ENCODE measurements at regions not wholly inside any gene's neighbourhood (a gene's known extent, or its start where the extent isn't known, plus 50 kb on each side); places are given as distances from the start of the nearest gene placed in this dataset.

DNA sequence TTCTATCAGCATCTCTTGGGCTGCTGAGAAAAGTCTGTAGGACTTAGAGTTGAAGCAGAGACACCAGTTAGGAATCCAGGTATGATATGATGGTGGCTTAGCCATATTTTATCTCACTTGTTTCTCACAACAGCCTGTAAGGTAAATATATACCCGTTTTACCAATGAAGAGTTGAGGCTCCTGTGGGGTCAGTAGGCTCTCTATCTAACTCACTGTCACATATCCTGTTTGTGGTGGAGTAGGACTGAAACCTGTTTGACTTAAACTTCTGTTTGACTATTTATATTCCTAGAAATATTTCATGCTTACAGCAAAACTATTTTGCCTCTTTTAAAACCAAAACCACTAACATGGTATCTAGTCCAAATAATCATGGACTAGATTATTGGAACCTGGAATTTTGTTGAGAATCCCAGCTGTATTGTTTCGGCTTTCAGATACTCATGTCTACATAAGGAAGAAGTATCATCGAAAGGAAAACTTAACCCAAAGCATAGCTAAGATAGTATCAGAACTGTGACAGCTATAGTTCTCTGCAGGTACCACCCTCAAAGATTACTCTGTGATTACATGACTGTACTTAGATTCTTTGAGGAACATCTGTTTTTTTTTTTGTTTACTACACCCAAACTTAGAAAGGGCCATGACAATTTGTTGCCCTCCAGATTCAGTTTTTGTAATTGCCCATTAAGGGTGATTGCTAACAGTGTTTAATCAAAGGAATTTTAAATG lies 216.1 kb upstream of the THUMPD2 start:
- DNase-seq: no peak

DNA sequence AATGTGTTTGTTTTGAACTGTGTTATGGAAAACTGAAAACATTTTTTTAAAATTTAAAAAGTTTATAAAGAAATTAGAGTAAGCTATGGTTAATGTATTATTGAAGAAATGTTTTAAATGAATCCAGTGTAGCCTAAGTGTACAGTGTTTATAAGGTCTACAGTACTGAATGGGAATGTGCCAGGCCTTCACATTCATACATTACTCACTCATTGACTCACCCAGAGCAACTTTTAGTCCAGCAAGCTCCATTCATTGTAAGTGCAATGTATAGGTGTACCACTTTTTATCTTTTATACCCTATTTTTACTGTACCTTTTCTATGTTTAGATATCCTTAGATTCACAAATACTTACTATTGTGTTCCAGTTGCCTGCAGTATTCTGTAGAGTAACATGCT lies 215.1 kb upstream of the THUMPD2 start:
- peak; percentile 89 for DNase-seq

DNA sequence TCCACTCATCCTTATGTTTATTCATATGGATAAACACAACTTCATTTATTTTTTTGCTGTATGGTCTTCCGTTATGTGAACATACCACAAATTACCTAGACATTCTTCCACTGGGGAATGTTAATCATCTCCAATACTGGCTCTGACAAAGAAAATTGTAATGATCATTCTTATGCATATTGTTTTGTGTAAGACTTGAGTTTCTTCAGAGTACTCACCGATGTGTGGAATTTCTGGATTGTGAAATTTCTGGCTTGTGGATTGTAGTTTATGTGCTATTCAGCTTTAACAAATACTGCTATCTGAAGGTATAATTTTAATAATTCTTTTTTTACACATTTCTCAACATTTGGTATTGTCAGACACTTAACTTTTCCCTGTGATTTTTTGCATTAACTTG lies 212.2 kb upstream of the THUMPD2 start:
- DNase-seq: peak; percentile 82

DNA sequence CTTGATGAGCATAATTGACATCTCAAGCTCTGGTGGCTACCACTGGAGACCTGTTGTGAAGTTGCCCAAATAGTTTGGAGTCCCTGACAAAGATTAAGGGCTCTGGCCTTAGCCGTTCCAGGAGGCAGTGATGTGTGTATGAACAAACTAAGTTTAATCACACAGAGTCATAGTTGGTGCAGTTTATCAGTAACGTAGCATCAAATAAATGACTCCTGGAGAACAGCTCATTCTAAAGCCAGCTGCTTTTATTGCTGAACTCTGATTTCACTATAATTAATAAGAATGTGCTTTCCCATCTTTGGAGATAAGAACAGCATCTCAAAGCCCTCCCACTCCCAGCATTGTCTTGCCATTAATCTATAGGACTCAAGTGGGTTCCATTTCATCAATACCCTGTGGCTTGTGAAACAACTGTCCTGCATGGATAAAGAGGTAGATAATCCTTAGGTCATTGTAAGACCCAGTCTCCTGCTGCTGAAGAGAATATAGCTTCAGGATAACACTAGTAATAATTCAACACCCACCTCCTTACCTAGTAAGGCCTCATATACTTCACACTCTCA lies 211.4 kb upstream of the THUMPD2 start:
- DNase-seq: peak; percentile 68

DNA sequence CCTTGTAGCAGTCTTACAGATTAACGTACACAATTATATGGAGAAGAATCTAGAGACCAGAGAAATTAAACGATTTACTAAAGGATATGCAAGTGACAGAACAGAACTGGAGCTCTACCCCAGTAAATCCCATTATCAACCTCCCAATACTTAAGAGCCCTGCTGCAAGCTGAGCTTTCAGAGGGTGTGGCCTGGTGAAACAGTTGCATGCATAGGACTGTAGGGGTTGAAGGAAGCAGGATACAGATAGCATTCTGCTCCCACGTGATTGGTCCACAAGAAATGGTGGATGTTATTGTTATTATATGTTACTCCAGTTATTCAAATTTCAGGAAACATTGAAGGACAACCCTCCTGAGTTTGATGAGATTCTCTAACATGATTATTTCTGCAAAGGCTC lies 210.8 kb upstream of the THUMPD2 start:
- DNase-seq: no peak

DNA sequence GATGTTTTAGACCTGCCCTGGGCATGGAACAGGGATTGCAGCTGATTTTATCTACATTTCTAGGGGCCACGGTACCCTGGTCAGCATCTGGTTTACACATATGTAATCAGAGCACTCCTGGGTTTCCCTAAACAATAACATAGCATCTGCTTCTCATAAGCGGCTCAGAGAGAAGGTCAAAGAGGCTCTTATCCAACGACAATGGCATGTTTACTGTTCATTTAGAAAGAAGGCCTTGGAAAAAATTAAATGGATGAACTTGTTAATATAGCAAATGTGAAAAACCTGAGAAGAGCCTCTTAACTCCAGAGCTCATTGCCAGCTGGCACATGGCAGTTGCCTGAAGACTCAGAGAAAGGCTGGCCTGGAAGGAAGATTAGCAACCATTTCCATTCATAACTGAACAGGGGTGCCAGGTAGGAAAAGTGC lies 202.8 kb upstream of the THUMPD2 start:
- DNase-seq: no peak

DNA sequence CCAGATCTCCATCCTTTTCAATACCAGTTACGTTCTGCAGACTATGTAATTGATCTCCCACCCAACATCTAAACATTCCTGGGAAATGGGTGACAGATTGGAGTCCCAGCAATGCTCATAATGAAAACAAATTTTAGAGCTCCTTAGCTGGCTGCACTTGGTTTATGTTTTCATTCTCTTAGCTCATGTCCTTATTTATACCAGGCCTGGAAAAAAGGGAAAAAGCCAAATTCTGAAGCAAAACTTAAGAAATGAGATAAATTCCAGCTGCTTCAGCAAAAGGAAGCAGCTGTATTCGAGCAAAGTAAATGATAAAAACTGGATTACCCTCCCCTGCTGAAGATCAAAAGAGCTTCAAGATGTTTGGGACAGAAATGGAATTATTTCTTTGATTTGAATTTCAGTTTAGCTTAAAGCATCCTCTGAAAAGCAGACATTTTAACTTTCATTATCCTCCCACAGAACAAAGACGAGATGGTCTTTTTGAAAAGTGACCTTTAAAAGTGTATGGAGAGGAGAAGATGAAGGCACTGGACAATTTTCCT lies 196.5 kb upstream of the THUMPD2 start:
- DNase-seq: no peak

DNA sequence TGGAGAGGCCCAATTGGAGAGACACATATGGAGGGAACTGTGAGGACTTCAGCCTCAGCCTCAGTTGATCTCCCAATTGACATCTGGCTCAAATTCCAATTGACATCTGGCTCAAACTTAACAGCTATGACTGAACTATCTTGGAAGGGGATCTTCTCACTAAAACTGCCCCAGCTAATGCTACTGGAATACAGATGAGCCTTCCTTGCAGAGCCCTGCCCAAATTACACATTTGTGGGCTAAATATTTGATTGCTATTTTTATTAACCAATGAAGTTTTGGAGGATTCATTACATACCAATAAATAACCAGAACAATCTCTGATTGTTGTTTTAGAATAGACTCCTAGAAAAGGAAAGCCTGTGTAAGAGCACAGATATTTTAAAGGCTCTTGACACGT lies 189.0 kb upstream of the THUMPD2 start:
- DNase-seq: no peak

DNA sequence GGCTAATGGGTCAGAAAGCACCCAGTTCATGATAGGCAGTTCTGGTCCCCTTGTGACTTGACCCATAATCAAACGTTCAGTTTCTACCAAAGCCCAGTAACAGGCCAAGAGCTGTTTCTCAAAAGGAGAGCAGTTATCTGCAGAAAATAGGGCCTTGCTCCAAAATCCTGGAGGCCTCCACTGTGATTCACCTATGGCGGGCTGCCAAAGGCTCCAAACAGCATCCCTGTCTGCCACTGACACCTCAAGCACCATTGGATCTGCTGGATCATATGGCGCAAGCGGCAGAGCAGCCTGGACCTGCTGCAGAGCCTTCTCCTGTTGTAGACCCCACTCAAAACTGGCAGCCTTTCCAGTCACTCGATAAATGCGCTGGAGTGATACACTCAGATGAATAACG lies 181.6 kb upstream of the THUMPD2 start:
- peak; percentile 55 for DNase-seq

DNA sequence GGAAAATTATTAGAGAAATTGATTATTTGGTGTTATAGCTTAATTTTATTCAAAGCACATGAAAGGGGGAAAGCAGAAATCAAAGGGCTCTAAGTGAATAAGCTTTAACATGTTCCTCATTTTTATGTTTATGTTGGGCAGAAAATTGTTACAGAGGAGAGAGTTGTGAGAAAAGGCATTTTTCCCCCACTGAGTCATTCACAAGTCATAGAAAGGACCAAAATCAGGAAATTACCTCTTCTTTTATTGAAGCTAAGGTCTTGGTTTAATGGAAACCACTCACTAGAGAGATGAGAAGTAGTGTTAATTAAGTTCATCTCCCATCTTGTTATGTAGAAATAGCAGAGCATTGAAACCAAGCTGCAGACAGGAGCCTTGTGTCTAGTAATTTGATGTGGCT lies 175.3 kb upstream of the THUMPD2 start:
- DNase-seq: peak; percentile 72

DNA sequence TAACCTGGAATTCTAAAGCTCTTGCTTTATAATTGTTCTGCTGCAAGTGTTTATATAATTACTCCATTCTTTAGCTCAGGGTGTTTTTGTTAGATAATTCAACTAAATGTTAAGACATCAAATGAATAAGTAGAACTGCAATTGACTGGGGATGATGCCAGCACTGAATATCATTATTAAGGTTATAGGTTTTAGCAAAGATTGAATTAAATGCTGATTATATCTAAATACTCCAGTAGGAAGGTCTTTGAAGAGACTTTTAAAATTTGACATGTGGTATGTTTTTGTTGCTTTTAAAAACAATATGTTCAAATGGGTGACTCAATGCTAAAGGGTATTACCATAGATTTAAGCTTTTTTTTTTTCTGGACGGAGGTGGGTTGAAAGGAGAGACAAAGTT lies 170.1 kb upstream of the THUMPD2 start:
- no peak for DNase-seq

DNA sequence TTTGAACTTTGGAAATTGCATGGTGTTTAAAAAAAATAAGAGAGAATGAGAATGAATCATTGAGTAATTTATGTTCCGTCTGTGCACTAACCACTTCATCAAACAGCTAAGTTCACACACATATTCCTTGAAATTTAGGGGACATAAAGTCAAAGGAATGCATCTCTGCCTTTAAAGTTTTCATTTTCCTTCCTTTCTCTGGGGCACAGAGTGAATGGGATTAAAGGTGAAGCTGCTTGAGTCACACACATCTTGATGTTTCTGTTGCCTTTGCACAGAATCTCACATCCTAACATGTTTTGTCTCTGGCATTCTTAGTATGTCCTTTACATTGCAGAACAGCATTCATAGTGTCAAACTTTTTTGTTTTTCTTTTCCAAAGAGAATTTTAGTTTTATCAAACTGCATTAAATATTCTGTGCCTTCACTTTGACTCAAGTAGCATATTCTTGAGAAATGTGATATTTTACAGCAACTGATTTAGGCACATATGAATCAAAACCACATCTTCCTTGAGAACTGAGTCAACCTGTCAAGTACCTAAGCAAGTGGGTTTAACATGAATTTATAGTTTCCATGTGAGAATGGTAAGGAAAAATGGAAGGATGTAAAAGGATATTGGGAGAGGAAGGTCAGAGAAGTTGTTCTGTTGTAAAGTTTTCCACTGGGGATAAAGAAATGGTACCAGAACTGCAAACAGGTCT lies 169.1 kb upstream of the THUMPD2 start:
- peak; percentile 84 for DNase-seq

DNA sequence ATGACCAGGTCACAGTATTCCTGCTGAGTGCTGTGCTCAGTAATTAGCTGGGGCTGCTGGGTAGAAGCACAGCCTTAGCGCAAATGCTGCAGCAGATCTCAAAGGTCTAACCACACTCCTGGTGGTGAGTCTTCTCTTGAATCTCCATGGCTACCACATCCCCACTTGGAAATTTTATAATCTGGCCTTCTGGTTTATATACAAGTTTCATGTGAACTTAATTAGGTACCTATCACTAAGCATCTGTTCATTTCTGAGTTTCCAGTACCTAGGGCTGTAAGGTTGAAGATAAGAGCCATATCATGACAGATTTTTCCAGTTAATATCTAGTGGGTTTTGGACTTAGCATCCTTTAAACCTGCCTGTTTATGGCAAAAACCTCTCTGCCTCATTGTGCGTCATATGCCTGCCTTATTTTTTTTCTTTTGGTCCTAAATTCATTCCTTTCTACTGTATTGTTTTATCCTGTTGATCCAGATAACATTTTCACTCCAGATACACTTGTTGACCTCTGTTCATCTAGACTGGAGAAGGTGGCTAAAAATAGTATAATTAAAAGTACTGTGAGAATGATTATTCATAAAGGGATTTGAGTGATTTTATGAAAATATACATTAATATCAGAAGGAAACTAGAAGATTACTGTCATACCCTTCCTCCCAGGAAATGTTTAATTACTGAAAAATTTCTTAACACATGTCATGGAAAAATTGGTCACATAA lies 168.4 kb upstream of the THUMPD2 start:
- DNase-seq: no peak

DNA sequence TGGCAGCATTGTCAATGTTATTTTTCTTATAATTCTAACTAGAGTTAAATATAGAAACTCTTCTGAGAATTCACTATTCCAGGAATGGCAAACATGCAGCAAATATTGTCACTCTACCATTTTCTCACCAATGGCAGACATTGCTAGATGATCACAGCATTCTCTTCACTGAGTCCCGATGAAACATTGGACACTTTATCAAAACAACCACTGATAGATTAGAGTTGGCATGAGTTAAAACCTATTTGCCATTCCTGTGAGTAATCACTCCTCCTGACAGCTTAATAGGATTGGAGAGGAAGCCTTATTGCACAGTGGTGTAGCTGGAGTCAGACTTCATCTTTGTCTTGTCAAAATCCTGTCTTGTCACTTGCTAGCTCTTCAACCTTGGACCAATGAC lies 163.9 kb upstream of the THUMPD2 start:
- peak; percentile 91 for DNase-seq

DNA sequence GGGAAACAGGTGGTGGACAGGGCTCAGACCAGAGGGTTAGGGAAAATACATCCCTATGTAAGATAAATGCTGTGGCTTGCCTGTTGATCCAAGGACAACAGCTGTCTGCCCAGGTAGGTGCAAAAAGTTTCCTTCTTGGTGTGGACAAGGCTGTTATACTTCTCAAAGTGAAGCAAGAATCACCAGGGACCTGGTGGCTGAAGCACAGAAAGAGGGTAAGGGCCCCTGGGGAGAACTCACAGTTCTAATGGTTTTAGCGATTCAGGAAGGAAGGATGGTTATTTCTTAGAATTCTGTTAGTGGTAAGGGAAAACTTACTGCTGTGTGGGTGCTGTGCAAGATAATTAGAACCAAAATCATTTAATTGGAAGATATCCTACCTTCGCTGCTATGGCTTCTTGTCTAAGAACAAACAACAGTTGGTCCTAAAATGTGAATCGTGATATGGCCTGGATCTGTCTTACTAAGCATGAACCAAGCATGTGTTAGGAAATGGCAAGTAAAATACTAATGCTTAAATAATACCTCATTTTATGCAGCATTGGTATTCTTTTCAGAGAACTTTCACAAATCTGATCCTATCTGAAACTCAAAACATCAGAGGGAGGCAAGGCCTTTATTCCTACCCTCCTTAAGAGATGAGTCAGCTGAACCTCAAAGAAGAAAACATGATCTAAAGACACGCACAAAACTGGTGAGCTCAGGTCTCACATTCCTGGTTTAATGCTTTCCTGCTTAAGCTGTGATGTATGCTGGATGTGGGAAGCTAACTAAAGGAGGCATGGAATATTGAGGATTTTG lies 159.2 kb upstream of the THUMPD2 start:
- peak; percentile 97 for DNase-seq

DNA sequence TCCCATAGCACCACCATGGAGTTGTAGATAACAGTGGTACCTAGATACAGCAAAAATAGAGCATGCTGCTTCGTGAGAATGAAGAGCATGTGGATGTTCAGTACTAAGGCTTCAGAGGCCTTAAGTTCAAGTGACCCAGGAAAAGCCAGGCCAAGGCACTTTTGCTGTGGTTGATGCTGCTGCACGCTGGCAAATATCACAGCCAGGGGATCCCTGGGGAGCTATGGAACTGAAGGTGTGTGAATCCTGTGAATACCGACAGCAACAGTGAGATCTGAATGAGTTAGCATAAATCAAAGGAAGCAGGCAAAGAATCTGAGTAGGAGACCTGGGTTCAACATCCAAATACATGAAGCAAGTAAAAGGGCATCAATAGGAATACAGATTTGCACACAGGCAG lies 158.6 kb upstream of the THUMPD2 start:
- no peak for DNase-seq

DNA sequence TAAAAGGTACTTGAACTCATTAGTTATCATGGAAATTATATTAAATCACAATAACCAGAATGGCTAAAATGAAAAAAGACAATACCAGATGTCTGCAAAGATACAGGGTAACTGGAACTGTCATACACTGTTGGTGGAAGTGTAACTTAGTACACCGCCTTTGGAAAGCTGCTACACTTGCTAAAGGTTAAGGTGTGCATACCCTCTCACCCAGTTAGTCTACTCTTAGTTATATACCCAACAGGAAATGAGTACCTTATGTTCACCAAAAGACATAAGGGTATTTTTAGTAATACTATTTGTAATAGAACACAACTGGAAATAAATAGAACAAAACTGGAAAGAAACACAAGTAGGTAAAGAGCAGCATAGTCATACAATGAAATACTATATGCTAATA lies 155.8 kb upstream of the THUMPD2 start:
- no peak for DNase-seq

DNA sequence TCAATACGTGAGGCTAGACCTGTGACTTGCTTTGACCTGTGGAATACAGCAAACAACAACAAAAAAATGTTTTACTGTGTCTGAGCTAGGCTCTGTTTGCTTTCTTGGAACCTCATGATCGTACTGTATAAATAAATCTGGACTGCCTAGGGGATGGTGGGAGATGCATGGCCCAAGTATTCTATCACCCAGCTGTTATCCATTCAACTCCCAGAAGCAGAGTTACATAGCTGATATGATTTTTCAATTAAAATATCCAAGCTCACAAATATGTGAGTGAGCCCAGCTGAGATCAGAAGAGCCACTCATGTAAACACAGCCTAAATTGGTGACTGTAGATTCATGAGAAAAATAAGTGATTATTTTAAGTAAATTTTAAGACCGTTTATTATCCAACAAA lies 154.1 kb upstream of the THUMPD2 start:
- no peak for DNase-seq

DNA sequence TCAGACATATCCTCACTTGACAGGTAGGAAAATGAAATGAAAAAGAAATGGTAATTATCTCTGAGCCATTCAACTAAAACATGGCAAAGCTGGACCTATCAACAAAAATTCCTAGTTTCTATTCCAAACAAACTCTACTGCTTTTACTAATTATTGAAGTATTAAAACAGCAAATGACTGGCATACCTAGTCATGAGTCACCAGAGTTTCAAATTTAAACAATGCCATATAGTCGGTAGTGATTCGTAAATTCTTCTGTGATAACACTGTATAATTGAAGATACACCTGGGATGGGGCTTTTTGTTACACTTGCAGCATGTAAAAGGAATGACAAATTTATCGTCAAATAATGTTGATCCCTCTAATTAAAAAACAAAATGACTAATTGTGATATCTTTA lies 153.1 kb upstream of the THUMPD2 start:
- peak; percentile 56 for DNase-seq

DNA sequence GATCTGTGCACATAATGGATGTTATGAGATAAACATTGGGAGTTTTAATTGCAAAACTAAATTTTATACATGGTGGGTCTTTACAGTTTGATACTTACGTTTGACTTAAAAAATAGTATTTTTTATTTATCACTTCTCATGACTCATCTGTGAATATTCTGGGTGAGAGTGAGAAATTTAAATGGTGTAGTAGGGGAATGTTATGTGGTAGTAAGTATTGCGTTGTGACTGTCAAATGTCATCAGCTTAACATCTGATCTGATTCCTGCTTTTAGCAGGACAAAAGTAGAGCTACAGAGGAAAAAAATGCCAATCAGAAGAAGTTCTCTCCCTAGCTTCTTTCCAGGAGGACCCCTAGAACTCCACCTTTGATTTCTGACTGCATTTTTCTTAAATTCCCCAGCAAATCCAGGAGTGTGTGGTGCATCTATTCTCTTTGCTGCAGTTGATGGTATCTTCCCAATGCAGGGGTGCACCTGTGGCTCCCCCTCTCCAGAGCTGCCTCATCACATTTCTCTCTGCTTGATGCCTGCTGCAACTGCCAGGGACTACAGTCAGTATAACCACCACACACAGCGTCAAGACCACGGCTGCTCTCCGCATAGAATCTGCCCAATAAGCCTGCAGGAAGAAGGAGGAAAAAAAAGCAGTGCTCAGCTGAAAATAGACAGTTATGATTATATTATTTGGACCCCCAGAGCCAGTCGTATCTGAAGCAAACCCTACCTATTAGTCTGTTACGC lies 151.3 kb upstream of the THUMPD2 start:
- DNase-seq: no peak

DNA sequence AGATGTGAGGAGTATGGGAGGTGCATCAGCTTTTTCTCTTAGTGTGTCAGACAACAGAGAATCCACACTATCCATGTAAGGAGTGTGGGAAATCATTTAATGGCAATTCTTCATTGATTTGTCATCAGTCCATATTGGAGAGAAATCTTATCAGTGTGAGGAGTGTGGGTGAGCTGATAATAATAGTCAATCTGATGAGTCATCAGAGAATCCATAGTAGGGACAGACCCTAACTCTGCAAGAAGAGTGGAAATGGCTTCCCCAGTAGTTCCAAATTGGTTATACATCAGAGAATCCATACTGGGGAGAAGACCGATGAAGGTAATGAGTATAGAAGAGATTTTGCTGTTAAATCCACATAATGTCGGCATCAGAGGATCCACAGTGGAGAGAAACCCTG lies 150.5 kb upstream of the THUMPD2 start:
- peak; percentile 39 for DNase-seq

DNA sequence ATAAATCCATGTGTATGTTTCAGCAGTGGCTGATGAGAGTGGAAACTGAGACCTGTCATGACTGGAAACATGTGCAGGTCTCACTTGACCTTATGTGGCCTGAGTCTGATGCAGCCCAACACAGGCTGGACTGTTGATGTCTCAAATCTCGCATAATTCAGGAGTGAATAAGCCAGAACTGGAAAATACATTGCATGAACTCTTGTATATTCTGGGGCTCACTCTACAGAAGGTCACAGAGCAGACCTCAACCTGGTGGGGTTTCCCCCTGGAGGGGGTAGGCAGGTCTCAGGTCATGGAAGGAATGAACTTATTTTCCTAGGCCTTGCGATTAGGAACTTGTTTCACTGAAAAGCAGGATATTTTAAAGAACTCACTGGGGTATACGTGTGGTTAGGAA lies 146.3 kb upstream of the THUMPD2 start:
- no peak for DNase-seq

Measured in fibroblast of skin of right biceps (primary cell).